SK-N-SH treated with all-trans-retinoic acid at 6 μM for 48 hours (cell line): ENCODE measurements at regions not wholly inside any gene's neighbourhood (a gene's known extent, or its start where the extent isn't known, plus 50 kb on each side); places are given as distances from the start of the nearest gene placed in this dataset.

Source experiments
- ESRRG ChIP-seq: fragments of 250-450 bp; sonication (Bioruptor Pico); IDR thresholded peaks from 2 replicates; pipeline ENCODE4 v1.6.1; 2021; ENCODE audit warnings: mild to moderate bottlenecking
- PATZ1 ChIP-seq: fragments of 250-450 bp; sonication (Bioruptor Pico); IDR thresholded peaks from 2 replicates; pipeline ENCODE4 v1.8.0; 2020; ENCODE audit warnings: mild to moderate bottlenecking, moderate library complexity, borderline replicate concordance
- POU6F1 ChIP-seq: fragments of 250-450 bp; sonication (Bioruptor Pico); IDR thresholded peaks from 2 replicates; pipeline ENCODE4 v1.8.0; 2021; ENCODE audit warnings: low read depth, mild to moderate bottlenecking, moderate library complexity, borderline replicate concordance
- SNAI2 ChIP-seq: fragments of 250-450 bp; sonication (Bioruptor Pico); IDR thresholded peaks from 2 replicates; pipeline ENCODE4 v1.5.0; 2020; ENCODE audit warnings: mild to moderate bottlenecking, moderate library complexity
- TOX ChIP-seq: fragments of 250-450 bp; sonication (Bioruptor Pico); IDR thresholded peaks from 2 replicates; pipeline ENCODE4 v1.8.0; 2021; ENCODE audit warnings: mild to moderate bottlenecking, moderate library complexity, borderline replicate concordance
- ZFP30 ChIP-seq: fragments of 450-650 bp; formaldehyde crosslinking; IDR thresholded peaks from 2 replicates; pipeline ENCODE4 v1.5.0; 2022; ENCODE audit warnings: mild to moderate bottlenecking, moderate library complexity
- ZNF70 ChIP-seq: fragments of 450-650 bp; formaldehyde crosslinking; IDR thresholded peaks from 2 replicates; pipeline ENCODE4 v1.5.0; 2020; ENCODE audit warnings: mild to moderate bottlenecking, moderate library complexity

DNA sequence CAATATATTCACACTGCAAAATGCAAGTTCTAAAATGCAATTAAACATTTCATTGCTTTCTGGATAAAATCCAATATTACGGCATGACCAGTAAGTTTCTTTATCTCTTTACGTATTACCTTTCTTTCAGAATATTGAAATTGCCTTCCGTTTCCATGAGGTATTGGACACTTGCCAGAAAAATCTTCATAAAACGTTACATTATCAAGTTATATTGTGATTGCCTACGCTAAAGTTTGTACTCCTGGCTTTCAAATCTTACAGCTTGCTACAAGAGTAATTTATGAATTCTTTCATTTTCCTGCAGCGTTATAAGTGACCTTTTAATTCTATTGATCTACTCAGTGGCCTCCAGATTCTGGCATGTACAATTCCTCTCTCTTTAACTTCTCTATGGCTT, 1349.3 kb downstream of the OTOL1 start:
- TF ChIP-seq PATZ1 (CRISPR knock-in tag) (no peak), ZFP30 (no peak), POU6F1 (CRISPR knock-in tag) (no peak), ESRRG (CRISPR knock-in tag) (no peak), ZNF70 (CRISPR knock-in tag) (no peak), TOX (CRISPR knock-in tag) (no peak), SNAI2 (CRISPR knock-in tag) (no peak)
